A549 (cell line): ENCODE measurements at regions not wholly inside any gene's neighbourhood (a gene's known extent, or its start where the extent isn't known, plus 50 kb on each side); places are given as distances from the start of the nearest gene placed in this dataset.

Experiments used
- ATAC-seq, 2 experiments: fragments of 200-7000 bp in 1 of 2; fragments of >200 bp in 1 of 2; cut with Nextera tagmentation in 1 of 2; cut with Tn5 transposase in 1 of 2; 3 replicates each; pipeline versions ENCODE4 v1.8.0 to v1.9.1; 2018 to 2020; ENCODE audit warnings: mild to moderate bottlenecking in 1 of 2, moderate library complexity in 1 of 2
- CTCF ChIA-PET: fragments of 300-600 bp; sonication (Branson Sonifier 250); formaldehyde crosslinking; extraction: SDS; loops from one replicate; lab custom pipeline; 2021; ENCODE audit warnings: antibody characterized with exemption, inconsistent platforms; lab: Yijun Ruan, JAX
- POLR2A ChIA-PET: fragments of 350-600 bp; formaldehyde crosslinking; extraction: SDS; loops from one replicate; lab custom pipeline; 2021; ENCODE audit warnings: antibody characterized with exemption, inconsistent platforms; lab: Yijun Ruan, JAX
- DNase-seq, 2 experiments: peaks; one replicate each; pipeline versions ENCODE4 v3.0.0 to v3.0.0-alpha.2; 2011 to 2016; ENCODE audit warnings: low read depth in 1 of 2, low spot score in 1 of 2
- FAIRE-seq: peaks from 2 replicates; lab custom pipeline; 2011; peaks lifted over from hg19 to GRCh38; lab: Jason Lieb, UNC
- H3K27ac ChIP-seq, 2 experiments: fragments of >200 bp; sonication (Bioruptor Twin); formaldehyde crosslinking; 3 replicates each; pipeline ENCODE4 v1.5.1; 2016 to 2017
- H3K4me1 ChIP-seq: fragments of >200 bp; sonication (Bioruptor Twin); formaldehyde crosslinking; 3 replicates; pipeline ENCODE4 v1.6.1; 2016
- H3K4me2 ChIP-seq: fragments of >200 bp; sonication (Bioruptor Twin); formaldehyde crosslinking; 3 replicates; pipeline ENCODE4 v1.6.1; 2016
- H3K4me3 ChIP-seq: fragments of >200 bp; sonication (Bioruptor Twin); formaldehyde crosslinking; 3 replicates; pipeline ENCODE4 v1.5.1; 2016
- H3K9me3 ChIP-seq: fragments of >200 bp; sonication (Bioruptor Twin); formaldehyde crosslinking; 3 replicates; pipeline ENCODE4 v1.6.1; 2016
- CBX2 ChIP-seq: fragments of 200-600 bp; sonication (generic); IDR thresholded peaks from 2 replicates; pipeline ENCODE4 v1.6.1; 2016; ENCODE audit warnings: low read depth, mild to moderate bottlenecking, borderline replicate concordance
- CBX8 ChIP-seq: fragments of 200-600 bp; sonication (generic); IDR thresholded peaks from 2 replicates; pipeline ENCODE4 v1.6.1; 2016
- CEBPB ChIP-seq, 2 experiments: fragments of >200 bp in 1 of 2; sonication (Bioruptor Twin) in 1 of 2; formaldehyde crosslinking in 1 of 2; IDR thresholded peaks; 2 replicates each; pipeline ENCODE4 v1.6.1; 2012 to 2016
- CHD4 ChIP-seq: fragments of 200-600 bp; sonication (generic); IDR thresholded peaks from 2 replicates; pipeline ENCODE4 v1.6.1; 2016; ENCODE audit warnings: antibody characterized with exemption, mild to moderate bottlenecking, borderline replicate concordance
- E2F6 ChIP-seq: IDR thresholded peaks from 2 replicates; pipeline ENCODE4 v1.6.1; 2012; ENCODE audit warnings: low read depth, borderline replicate concordance
- EHF ChIP-seq: fragments of 250-450 bp; sonication (Bioruptor Pico); IDR thresholded peaks from 2 replicates; pipeline ENCODE4 v1.5.0; 2020; ENCODE audit warnings: mild to moderate bottlenecking
- ELK1 ChIP-seq: fragments of 150-350 bp; IDR thresholded peaks from 2 replicates; pipeline ENCODE4 v1.6.1; 2014; ENCODE audit warnings: low read depth, mild to moderate bottlenecking, low read length
- FOSB ChIP-seq: fragments of 250-450 bp; sonication (Bioruptor Pico); IDR thresholded peaks from 2 replicates; pipeline ENCODE4 v1.5.0; 2020; ENCODE audit warnings: mild to moderate bottlenecking, moderate library complexity
- HOXB5 ChIP-seq: fragments of 250-450 bp; sonication (Bioruptor Pico); IDR thresholded peaks from 2 replicates; pipeline ENCODE4 v1.5.0; 2020; ENCODE audit warnings: mild to moderate bottlenecking, moderate library complexity
- MAFK ChIP-seq: fragments of 450-650 bp; IDR thresholded peaks from 2 replicates; pipeline ENCODE4 v1.6.1; 2014; ENCODE audit not compliant: partially characterized antibody
- NFE2L2 ChIP-seq: fragments of 150-350 bp; conservative IDR thresholded peaks from 2 replicates; pipeline ENCODE4 v1.6.1; 2014; ENCODE audit warnings: low read length
- NPAS2 ChIP-seq: fragments of 250-450 bp; sonication (Bioruptor Pico); IDR thresholded peaks from 2 replicates; pipeline ENCODE4 v1.8.0; 2022; ENCODE audit warnings: mild to moderate bottlenecking, moderate library complexity, borderline replicate concordance
- NR3C1 ChIP-seq: fragments of >200 bp; sonication (Bioruptor Twin); formaldehyde crosslinking; IDR thresholded peaks from 3 replicates; pipeline ENCODE4 v1.6.1; 2017
- PHF8 ChIP-seq: fragments of 200-600 bp; sonication (generic); IDR thresholded peaks from 2 replicates; pipeline ENCODE4 v1.6.1; 2016; ENCODE audit warnings: low read depth, mild to moderate bottlenecking, antibody characterized with exemption, moderate library complexity, borderline replicate concordance
- RAD21 ChIP-seq, 2 experiments: fragments of >200 bp in 1 of 2; sonication (Bioruptor Twin) in 1 of 2; formaldehyde crosslinking in 1 of 2; IDR thresholded peaks in 1 of 2; conservative IDR thresholded peaks in 1 of 2; 2 replicates in 1 of 2; 3 replicates in 1 of 2; pipeline ENCODE4 v1.6.1; 2012 to 2018; ENCODE audit warnings: inconsistent platforms in 1 of 2
- REST ChIP-seq: fragments of 200-600 bp; sonication (generic); IDR thresholded peaks from 2 replicates; pipeline ENCODE4 v1.6.1; 2016; ENCODE audit warnings: antibody characterized with exemption, mild to moderate bottlenecking, moderate library complexity
- RNF2 ChIP-seq: fragments of 200-600 bp; sonication (generic); IDR thresholded peaks from 2 replicates; pipeline ENCODE4 v1.6.1; 2016; ENCODE audit warnings: low read depth, mild to moderate bottlenecking, antibody characterized with exemption, moderate library complexity, borderline replicate concordance
- TFCP2L1 ChIP-seq: fragments of 250-450 bp; sonication (Bioruptor Pico); IDR thresholded peaks from 2 replicates; pipeline ENCODE4 v1.5.0; 2021; ENCODE audit warnings: mild to moderate bottlenecking
- TP53 ChIP-seq: fragments of 250-450 bp; sonication (Bioruptor Pico); IDR thresholded peaks from 2 replicates; pipeline ENCODE4 v1.5.0; 2021; ENCODE audit warnings: mild to moderate bottlenecking, moderate library complexity
- USF2 ChIP-seq: fragments of 450-650 bp; IDR thresholded peaks from 2 replicates; pipeline ENCODE4 v1.6.1; 2014; ENCODE audit warnings: antibody characterized with exemption
- WGBS: methylation state at CpG from one replicate; pipeline ENCODE4 v1.1.6; 2017; ENCODE audit errors: missing lambda C conversion rate; 5-methylcytosine and 5-hydroxymethylcytosine counted together

- TF ChIP-seq REST (no peak), USF2 (no peak), RNF2 (no peak), RAD21 (conservative IDR thresholded peaks at IDR 0.05 in 1 of 2, IDR thresholded peaks at IDR 0.05 in 1 of 2) (no peak), HOXB5 (no peak), EHF (CRISPR knock-in tag) (no peak)
- TF ChIP-seq, all 56 proteins: peak for 0
Observed at GRCh38 chr5:123813937-123814624, 302.1 kb downstream of the CSNK1G3 start (continued).

GRCh38 chr5:123813264-123813663 lies 301.3 kb downstream of the CSNK1G3 start:
- H3K27ac ChIP-seq = no peak overlapping the region
- POLR2A ChIA-PET = no interaction called here
- FAIRE-seq (no peak), DNase-seq (no peak), ATAC-seq (no peak)
- no peak overlapping the region for H3K4me2 ChIP-seq
- CTCF ChIA-PET = no interaction called here
- peaks cover 21% of the 10 kb centered on the region; the same call in 1 of the 3 replicates for H3K4me1 ChIP-seq
- H3K9me3 ChIP-seq = no peaks in the 10 kb centered on the region
- H3K4me3 ChIP-seq = no peak overlapping the region
- 69% methylated on average over 3 of the region's 3 CpGs for WGBS
- no peak for TF ChIP-seq FOSB
- no peak for TF ChIP-seq CBX2
- TF ChIP-seq ELK1 = no peak
- no peak for TF ChIP-seq NR3C1
- TF ChIP-seq E2F6 = no peak
- TF ChIP-seq NFE2L2 = no peak
- TF ChIP-seq TFCP2L1 (CRISPR knock-in tag) = no peak
- no peak for TF ChIP-seq CEBPB (IDR thresholded peaks at IDR 0.05)
- no peak for TF ChIP-seq RAD21 (conservative IDR thresholded peaks at IDR 0.05 in 1 of 2, IDR thresholded peaks at IDR 0.05 in 1 of 2)
- TF ChIP-seq USF2 = no peak
- no peak for TF ChIP-seq MAFK
- no peak for TF ChIP-seq NPAS2 (CRISPR knock-in tag)

- FAIRE-seq = peak; percentile 23
- ChIA-PET CTCF (no interaction called here), POLR2A (no interaction called here)
- Histone ChIP-seq H3K4me2 (no peak overlapping the region), H3K27ac (no peak overlapping the region), H3K9me3 (no peaks in the 10 kb centered on the region), H3K4me1 (peaks cover 18% of the 10 kb centered on the region; the same call in 1 of the 3 replicates), H3K4me3 (no peak overlapping the region)
- ATAC-seq = no peak
- DNase-seq = no peak
- 49% methylated on average over 2 of the region's 2 CpGs for WGBS
- TF ChIP-seq CHD4 (no peak), NR3C1 (no peak), REST (no peak), PHF8 (no peak), ELK1 (no peak), TP53 (CRISPR knock-in tag) (no peak), CBX2 (no peak), CBX8 (no peak)
Observed at GRCh38 chr5:123811831-123812230, 299.9 kb downstream of the CSNK1G3 start.
